ENCODE measurements at regions not wholly inside any gene's neighbourhood (a gene's known extent, or its start where the extent isn't known, plus 50 kb on each side); places are given as distances from the start of the nearest gene placed in this dataset.

- TF ChIP-seq, protein P1, sequence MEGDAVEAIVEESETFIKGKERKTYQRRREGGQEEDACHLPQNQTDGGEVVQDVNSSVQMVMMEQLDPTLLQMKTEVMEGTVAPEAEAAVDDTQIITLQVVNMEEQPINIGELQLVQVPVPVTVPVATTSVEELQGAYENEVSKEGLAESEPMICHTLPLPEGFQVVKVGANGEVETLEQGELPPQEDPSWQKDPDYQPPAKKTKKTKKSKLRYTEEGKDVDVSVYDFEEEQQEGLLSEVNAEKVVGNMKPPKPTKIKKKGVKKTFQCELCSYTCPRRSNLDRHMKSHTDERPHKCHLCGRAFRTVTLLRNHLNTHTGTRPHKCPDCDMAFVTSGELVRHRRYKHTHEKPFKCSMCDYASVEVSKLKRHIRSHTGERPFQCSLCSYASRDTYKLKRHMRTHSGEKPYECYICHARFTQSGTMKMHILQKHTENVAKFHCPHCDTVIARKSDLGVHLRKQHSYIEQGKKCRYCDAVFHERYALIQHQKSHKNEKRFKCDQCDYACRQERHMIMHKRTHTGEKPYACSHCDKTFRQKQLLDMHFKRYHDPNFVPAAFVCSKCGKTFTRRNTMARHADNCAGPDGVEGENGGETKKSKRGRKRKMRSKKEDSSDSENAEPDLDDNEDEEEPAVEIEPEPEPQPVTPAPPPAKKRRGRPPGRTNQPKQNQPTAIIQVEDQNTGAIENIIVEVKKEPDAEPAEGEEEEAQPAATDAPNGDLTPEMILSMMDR (IDR thresholded peaks at IDR 0.05) = no peak
- TF ChIP-seq POLR2A (IDR thresholded peaks at IDR 0.05) = no peak
These were observed 151.0 kb upstream of the ROBO2 start for GRCh38 chr3:76888856-76889255.

All from testis (tissue), 2 donors.